ENCODE measurements at regions not wholly inside any gene's neighbourhood (a gene's known extent, or its start where the extent isn't known, plus 50 kb on each side); places are given as distances from the start of the nearest gene placed in this dataset.

DNA sequence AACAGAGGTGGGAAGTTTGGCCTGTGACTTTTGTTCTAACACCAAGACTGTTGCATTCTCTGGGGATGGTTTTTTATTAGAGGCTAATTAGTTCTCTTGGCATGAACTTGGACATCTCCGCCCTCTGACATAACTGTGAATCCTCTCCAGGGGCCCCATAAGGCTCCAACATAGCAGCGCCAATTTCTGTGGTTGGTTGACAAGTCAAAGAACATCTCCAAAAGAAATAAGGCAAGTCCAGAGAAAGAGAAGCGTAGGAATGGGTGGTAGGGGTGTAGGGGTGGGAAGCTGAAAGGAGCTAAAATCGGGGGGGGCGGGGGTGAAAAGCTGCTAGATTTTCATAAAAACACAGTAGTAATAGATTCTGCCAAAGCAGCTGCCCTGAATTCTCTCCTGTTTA is 81.0 kb upstream of the DAB2 start:
- in situ Hi-C loops (cut with HindIII; ENCODE audit: low sequenced_read_pairs), result no loop called here

DNA sequence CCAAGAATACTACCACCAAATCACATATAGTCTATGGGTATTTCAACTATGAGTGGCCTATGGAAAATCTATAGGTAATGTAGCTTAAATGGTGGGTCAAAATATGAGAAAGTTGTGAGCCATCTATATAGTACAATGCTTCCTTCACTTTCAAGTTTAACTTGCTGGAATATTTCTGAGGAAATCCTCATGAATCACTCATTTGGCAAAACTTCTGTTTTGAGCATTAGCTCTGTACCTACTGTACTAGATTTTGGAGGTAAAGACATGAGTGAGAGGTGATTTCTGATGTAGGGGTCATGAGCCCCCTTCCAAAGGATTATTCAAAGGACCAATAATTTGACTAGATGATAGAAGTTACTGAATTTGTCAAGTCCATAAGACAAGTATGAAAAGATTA is 80.6 kb upstream of the DAB2 start:
- in situ Hi-C loops (cut with HindIII; ENCODE audit: low sequenced_read_pairs), result no loop called here

DNA sequence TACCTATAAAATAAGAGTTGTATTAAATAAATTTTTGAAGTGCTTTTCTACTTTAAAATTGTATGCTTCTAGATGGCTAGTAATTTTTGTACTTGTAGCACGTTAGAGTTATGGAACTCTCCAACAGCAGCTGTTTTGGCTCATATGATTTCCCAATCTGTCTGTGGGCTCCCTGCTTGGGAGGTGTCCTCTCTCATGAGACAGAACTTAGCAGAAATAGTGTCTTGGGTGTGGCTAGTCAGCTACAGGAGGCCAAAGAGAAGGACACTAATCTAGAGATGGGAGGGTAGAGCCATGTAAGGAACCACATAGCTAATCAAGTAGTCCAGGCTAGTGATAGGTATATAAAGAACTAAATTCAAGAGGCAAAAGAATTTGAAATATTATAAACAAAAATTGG is 78.4 kb upstream of the DAB2 start:
- in situ Hi-C loops (cut with HindIII; ENCODE audit: low sequenced_read_pairs), result no loop called here

DNA sequence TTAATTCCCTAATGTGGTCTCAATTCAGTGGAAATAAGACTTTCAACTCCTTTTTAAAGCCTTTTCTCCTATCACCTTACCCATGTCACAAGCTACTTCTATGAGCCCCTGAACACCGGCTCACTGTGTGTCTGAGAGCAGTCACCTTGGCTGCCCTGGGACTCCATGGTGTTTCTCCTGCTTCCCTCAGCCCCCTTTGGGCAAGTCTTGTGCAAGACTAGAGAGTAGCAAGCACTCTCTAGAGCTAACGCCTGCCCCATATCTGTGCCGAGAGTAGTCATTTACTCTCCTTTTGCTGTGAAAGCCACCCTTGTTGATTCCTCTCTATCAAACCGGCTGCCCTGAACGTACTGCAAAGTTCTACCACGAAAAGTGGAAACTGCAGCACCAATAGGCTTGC is 77.9 kb upstream of the DAB2 start:
- in situ Hi-C loops (cut with HindIII; ENCODE audit: low sequenced_read_pairs), result no loop called here

DNA sequence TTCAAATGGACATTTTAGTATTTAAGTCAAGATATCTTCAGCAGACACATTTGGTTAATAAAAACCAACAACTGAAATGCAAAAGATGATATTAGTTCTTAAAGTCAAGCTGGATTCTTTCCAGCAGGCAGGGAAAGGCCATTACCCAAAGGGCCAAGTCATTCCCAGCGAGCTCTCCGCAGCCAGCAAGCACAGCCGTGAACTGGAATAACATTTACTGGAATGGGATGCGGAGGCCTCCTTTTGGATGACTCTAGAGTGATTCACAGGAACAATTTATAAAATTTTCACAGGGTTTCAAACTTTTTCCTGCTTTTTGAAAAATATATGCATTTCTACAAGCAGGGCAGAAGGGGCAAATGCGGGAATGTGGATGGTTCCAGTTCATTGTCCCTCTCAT is 76.6 kb upstream of the DAB2 start:
- in situ Hi-C loops (cut with HindIII; ENCODE audit: low sequenced_read_pairs), result no loop called here

DNA sequence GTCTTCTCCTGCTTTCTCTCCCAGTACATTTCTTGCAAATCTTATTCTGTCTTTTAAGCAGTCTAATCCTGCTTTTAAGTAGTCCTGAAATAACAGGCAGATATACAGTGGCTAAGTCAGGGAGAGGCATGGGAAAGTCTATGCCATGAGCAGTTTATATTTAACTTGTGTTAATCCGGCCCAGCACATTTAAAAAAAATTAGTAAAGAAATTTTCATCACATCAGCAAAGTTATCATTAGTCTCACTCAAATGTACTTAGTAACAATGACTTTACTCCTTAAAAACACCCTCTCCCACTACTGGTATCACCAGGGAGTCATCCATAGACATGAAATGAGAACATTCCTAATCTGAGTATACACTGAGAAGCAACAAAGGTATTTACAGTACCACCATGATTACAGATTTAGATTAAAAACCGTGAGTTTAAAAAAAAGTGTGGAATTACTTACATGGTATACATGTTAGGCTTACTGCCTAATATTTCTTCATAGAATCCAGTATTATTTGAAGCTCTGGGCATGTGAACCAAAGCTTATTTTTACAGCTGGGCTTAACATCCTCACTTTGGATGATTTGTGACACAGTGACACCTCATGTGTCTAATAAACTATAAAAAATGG is 75.9 kb upstream of the DAB2 start:
- in situ Hi-C loops (cut with HindIII; ENCODE audit: low sequenced_read_pairs), result no loop called here

DNA sequence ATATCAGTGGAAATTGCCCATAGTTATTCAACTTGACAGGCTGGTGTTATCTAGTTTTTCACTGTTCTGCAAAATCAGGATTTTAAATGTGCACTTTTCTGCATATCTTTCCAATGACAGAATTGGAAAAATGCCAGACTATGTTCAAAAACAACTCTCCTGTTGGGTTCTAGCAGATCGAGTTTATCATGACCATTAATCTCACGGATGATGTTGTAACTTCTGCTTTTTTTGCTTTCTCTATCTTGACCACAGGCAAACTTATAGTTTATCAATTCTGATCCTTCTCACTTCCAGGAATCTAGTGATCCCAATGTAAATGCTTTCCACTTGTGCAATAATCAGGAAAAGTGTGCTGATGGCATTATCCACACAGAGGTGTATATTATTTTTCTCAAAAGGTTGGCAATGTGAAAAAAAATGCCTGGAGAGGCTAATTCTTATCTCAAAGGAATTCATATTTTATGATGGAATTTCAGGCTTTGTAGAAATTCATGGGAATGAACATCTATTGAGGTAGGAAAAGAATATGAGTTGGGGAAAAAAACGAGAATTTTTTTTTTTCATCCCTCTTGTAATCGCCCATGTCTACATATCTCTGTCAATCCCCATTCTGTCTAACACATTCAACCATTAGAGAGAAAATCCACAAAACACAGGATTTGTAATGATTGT is 73.6 kb upstream of the DAB2 start:
- in situ Hi-C loops (cut with HindIII; ENCODE audit: low sequenced_read_pairs), result no loop called here

DNA sequence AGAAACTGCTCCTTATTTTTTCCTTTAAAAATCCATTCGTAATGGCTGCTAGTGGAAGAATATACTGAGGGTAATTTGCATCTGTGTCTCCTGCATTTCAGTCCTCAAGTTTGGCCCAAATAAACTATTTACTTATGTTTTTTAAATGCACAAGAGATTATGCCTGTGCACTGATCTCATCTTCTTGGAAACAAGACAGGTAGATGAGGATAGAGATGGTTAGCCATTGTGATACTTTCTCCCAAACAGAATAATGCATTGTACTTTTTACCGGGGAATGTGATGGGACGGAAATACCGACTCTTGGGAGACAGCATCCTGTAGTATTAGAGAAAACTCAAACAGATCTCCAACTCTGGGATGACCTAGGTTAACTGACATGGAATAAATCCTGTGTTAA is 72.5 kb upstream of the DAB2 start:
- in situ Hi-C loops (cut with HindIII; ENCODE audit: low sequenced_read_pairs), result no loop called here

DNA sequence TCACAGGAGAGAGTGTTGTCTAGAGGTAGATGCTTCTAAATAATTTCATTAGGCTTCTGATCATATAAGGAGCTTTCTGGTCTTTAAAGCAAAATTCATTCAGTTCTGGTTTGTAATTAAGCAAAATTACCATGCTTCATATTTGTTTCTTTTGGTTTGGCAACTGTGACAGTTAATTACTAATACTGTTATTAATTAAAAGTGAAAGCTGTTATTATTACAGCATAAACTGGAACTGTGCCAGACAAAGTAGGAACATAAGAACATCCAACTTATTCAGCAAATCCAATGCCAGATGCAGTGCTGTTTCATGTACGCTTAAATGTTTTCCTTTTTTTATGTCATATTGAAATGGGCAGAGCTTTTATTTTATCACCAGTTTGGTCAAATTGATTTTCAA is 70.4 kb upstream of the DAB2 start:
- in situ Hi-C loops (cut with HindIII; ENCODE audit: low sequenced_read_pairs), result no loop called here

DNA sequence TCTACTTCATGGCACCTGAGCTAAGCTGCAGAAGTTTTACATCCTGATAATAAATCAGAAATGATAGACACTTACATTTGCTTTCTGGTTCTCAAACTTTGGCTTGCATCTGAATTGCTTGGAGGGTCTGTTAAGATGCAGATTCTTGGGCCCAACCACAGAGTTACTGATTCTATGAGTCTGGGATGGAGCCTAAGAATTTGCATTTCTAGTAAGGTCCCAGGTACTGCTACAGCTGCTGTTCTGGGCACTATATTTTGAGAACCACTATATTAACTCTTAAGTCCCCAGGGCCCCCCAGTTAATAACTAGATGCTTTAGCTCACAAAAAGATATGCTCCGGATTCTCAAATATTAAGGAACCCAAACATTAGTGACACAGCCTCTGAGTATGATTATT is 69.8 kb upstream of the DAB2 start:
- in situ Hi-C loops (cut with HindIII; ENCODE audit: low sequenced_read_pairs), result no loop called here

DNA sequence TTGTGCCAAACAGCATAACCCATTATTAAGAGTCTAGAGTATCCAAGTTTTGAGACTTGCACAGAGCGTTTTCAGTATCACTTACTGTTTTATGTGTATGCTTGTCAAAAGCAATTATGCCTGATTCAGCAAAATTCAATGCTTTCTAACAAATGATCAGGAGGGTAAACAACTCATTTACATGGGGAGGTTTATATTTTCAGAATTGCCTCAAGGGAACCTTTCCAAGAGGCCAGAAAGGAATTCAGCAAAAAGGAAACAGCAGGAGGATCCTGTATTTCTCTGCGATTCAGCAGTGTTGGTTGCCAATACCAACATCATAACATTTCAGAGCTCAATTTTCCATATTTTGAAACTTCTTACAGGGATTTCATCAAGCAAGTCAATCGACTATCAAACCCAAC is 69.3 kb upstream of the DAB2 start:
- in situ Hi-C loops (cut with HindIII; ENCODE audit: low sequenced_read_pairs), result no loop called here

DNA sequence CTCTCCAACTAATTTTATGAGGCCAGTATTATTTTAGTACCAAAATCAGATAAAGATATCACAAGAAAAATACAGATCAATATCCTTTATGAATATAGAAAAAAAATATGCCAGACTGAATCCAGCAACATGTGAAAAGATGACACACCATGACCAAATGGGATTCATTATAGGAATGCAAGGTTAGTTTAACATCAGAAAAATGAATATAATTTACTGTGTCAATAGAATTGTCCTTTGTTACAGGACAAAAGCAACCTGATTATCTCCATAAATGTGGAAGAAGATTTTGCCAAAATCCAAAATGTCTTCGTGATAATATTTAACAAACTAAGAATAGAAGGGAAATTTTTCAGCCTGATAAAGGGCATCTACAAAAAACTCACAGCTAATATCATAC is 66.4 kb upstream of the DAB2 start:
- in situ Hi-C loops (cut with HindIII; ENCODE audit: low sequenced_read_pairs), result no loop called here

DNA sequence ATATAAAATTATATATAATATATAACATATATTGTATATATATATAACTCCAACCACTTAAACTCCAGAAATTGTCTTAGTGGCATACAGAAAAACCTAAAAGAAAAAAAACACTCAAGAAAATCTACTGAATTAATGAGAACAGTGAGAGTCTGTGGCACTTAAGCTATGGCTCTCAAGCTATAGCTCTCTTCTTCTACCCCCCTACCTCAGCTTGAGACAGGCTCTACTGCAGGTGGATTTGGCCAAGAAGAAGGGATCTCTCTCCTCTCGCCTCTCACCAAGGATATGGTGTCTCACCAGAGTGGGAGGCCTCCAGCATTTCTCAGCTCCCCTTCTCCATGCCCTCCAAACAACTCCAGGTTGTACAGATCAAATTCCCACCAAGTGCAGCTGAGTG is 64.5 kb upstream of the DAB2 start:
- in situ Hi-C loops (cut with HindIII; ENCODE audit: low sequenced_read_pairs), result no loop called here

DNA sequence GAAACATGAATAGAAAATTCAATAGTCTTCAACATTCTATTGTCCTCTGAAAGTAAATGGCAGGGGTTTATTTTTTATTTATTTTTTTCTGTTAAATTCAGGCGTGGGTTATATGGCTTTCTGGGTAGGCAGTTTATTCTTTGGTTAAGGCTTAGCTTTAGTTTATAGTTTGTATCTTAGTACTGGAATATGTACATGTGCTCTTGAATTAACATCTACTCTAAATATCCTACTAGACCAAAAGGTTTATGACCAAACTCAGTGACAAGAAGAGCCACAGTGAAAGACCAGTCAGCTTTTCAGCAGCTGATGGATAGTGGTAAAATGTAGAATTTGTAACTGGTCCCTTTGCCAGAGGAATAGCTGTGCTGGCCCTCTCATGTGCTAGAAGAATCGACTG is 62.0 kb upstream of the DAB2 start:
- in situ Hi-C loops (cut with HindIII; ENCODE audit: low sequenced_read_pairs), result no loop called here

DNA sequence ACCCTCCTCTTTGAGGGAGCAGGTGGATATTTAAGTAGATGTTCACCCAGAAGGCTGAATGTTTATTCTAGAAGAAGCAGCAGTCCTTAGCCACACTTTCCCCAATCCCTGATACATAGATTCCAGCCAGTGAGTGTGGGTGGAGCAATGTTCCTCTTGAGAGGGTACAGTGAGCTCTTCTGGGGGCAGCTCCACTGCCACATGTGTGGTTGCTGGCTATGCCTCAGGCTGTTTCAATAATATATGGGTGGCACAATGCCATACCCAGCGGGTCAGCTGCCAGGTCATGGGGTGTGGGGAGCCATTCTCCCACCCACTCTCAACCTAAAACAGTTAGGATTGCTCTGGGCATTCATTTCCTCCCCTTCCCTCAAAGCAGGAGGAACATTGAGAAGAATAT is 61.6 kb upstream of the DAB2 start:
- in situ Hi-C loops (cut with HindIII; ENCODE audit: low sequenced_read_pairs), result no loop called here

DNA sequence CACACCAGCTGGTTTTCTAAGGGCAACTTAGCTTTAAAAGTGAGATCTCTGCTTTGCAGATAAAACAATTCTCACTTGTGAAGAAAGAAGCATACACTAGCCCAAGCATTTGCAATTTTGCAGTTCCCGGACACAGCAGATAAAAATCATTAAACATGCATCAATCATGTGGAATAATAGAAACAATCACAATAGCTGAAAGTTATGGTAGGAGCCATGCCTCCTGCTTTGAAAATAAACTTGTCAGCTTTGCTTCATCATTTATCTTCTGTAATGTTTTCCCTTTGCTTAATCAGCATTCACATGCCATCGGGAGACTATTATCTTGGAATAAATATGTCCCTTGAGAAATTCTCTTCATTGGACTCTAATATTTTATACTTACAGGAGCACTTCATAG is 60.3 kb upstream of the DAB2 start:
- in situ Hi-C loops (cut with HindIII; ENCODE audit: low sequenced_read_pairs), result no loop called here

DNA sequence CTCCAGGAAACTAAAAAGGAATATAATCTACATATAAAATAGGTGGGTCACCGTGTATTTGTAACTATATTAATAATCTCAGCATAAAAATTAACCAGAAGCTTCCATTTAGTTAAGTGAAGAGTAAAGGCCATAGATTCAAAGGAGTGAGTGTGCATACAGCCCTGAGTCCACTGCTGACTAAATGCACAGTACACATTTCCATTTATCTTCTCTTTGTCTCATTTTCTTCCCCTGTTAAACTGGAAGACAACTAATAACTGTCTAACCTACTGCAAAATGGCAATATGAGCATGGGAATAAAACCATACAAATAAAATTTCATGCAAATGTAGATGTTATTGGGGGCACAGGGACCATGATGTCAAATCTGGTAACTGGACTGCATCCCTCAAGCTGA is 59.9 kb upstream of the DAB2 start:
- in situ Hi-C loops (cut with HindIII; ENCODE audit: low sequenced_read_pairs), result no loop called here

DNA sequence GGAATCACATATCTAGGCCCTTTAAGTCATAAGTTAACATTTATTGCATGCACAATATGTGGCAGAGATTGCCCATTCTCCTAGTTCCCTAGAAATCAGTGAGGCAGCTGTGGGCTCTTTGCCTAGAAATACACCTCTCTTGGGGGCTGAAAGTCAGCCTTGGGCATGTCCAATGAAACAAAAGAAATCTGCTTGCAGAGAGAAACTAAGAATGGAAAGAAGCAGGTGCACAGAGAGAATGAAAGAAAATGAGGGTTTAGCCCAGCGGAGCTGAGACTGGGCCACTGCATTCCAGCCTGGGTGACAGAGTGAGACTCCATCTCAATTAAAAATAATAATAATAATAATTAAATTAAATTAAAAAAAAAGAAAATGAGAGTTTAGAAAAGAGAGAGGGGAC is 57.3 kb upstream of the DAB2 start:
- in situ Hi-C loops (cut with HindIII; ENCODE audit: low sequenced_read_pairs), result no loop called here

DNA sequence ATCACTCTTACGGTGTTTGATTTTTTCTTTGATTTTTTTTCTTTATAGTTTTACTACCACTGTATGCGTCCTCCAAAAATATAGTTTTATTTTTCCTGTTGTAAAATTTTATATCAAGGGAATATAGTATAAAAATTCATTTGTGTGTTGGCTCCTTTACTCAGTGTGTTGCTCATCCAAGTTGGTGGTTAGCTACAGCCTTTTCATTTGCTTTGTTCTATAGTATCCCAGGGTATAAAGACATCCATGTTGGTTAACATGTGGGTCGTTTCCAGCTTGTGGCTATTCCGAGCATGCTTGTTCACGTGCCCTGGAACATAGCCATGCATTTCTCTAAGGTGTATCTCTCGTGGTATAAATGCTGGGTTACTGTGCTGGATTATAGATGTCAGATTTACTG is 54.8 kb upstream of the DAB2 start:
- in situ Hi-C loops (cut with HindIII; ENCODE audit: low sequenced_read_pairs), result no loop called here

DNA sequence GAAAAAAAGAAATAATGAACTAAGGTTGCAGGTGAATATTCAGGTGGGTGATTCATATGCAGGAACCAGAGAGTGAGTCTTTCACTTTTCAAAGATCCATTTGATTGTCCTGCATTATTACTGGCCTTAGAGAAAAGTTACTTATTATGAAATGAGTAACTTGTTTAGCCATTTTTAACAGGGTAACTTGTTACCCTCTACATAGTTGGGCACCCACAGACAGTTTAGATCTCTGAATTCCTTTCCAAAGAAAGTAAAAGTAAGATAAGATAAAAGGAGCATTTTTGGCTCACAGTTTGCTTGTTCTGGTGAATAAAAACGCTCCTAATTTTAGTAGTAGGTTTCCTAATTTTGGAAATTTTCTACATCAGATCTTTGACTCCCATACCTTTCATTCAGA is 54.1 kb upstream of the DAB2 start:
- in situ Hi-C loops (cut with HindIII; ENCODE audit: low sequenced_read_pairs), result no loop called here

DNA sequence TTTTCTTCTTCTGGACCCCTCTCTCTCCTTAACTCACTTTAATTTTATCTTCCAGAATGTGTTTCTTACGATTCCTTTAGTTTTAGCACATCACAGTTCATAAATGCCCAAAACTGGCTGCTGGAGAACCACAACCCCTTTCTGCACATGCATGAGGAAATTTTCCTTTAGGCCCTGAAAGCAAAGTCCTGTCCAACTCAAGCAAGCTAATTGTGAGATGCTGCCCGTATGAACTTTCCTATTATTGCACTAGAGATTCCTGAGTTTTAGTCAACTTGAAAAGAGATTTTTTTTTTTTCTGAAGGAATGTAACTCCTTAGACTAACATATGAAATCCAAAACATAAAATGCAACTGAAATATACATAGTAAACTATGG is 52.1 kb upstream of the DAB2 start:
- in situ Hi-C loops (cut with HindIII; ENCODE audit: low sequenced_read_pairs), result no loop called here

DNA sequence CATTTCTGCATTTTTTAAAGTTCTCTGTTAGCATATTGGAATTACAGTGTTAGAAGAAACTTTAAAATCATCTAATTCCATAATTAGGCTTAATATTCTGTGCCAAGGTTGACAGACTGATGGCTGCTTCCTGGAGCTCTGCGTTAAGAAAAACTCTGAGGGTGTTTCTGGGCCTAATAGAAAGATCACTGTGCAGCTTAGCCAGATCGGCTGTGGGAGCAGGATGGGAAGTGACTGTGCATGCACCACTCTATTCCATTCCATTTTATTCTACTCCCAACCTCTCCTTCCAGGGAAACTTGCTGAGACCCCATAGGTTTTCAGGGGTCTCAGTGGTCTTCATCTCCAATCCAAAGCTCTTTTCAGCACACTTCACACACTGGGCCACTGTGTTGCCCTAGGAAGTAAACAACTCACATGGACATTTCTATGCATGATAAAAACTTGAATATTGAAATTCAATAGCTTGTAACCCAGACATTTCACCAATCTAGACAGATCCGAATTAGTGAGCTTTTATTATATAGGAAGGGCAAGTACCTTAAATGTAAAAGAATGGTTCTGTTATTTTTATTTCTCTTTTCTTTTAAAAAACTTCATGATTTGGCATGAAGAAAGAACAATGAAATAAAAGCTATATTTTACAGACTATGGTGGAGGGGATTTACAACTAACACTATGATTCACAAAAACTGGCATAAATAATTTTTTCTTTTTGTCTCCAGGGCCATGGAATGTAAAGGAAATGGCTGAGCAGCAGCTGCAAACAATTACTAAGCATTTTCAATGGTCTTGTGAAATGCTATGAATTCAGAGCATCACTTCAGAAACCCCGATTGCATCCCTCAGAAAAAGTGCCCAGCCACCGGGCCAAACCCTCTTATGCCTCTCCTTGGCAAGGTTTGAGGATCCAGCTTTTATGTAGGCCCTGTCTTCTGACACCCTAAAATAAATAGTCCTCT is 51.4 kb upstream of the DAB2 start:
- in situ Hi-C loops (cut with HindIII; ENCODE audit: low sequenced_read_pairs), result no loop called here

Data from DLD1 (cell line).